ENCODE measurements at regions not wholly inside any gene's neighbourhood (a gene's known extent, or its start where the extent isn't known, plus 50 kb on each side); places are given as distances from the start of the nearest gene placed in this dataset.

DNA sequence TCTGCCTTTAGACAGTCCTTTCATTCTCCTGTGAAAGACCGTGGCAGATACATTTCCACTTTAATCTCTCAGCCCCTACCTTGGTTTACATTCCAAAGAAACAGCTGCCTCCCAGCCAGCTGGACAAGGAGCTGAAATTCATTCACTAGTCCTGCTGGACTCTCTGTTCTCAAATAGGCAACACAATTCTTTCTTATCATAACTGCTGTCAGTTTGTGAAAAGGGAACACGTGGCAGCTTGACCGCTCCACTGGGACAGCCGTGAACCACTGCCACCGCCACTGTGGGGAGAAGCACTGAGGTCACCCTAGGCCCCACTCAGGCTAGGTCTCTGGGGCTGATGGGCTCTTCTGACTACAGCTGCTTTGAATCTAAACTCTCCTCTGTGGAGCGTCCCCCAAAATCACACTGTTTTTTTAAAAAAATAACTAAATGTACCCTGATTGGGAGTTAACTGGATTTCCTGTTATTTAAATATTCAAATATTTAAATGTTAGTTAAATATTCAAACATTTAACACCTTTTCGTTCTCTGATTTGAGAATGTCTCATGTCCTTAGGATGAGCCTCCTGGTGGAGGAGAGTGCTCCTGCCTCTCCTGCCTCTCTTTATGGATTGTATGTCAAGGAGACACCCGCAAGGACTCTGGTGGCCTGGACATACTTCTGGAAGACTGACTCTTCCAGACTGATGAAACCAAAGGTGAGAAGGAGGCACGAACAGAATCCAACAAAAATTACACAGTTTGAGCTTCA is 120.1 kb downstream of the BOD1 start:
- TF ChIP-seq, protein P1, sequence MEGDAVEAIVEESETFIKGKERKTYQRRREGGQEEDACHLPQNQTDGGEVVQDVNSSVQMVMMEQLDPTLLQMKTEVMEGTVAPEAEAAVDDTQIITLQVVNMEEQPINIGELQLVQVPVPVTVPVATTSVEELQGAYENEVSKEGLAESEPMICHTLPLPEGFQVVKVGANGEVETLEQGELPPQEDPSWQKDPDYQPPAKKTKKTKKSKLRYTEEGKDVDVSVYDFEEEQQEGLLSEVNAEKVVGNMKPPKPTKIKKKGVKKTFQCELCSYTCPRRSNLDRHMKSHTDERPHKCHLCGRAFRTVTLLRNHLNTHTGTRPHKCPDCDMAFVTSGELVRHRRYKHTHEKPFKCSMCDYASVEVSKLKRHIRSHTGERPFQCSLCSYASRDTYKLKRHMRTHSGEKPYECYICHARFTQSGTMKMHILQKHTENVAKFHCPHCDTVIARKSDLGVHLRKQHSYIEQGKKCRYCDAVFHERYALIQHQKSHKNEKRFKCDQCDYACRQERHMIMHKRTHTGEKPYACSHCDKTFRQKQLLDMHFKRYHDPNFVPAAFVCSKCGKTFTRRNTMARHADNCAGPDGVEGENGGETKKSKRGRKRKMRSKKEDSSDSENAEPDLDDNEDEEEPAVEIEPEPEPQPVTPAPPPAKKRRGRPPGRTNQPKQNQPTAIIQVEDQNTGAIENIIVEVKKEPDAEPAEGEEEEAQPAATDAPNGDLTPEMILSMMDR (IDR thresholded peaks at IDR 0.05; ENCODE audit: extremely low read depth in 1 of 2, insufficient read depth in 1 of 2, low read depth in 1 of 2, low read length in 2 of 2): no peak
- no peak for TF ChIP-seq EZH2 (IDR thresholded peaks at IDR 0.05; ENCODE audit: borderline replicate concordance, low read depth, low read length, severe bottlenecking)
